Liver (tissue), 8 donors: ENCODE measurements at regions not wholly inside any gene's neighbourhood (a gene's known extent, or its start where the extent isn't known, plus 50 kb on each side); places are given as distances from the start of the nearest gene placed in this dataset.

Source experiments
- DNase-seq: peaks from one replicate; pipeline ENCODE4 v3.0.0-alpha.2; 2017; ENCODE audit warnings: low spot score
- H3K27ac ChIP-seq, 2 donors: one replicate each; pipeline ENCODE4 v1.7.0; 2013; ENCODE audit warnings: inconsistent platforms in 2 of 2, low read length in 2 of 2, control low read depth in 1 of 2, low read depth in 1 of 2, mild to moderate bottlenecking in 1 of 2
- H3K27me3 ChIP-seq, 4 donors: one replicate each; pipeline versions ENCODE4 v1.6.1 to v1.7.0; 2013; ENCODE audit warnings: low read length in 3 of 4, inconsistent platforms in 1 of 4, mild to moderate bottlenecking in 1 of 4, moderate library complexity in 1 of 4; ENCODE audit not compliant: control insufficient read depth in 4 of 4, insufficient read depth in 4 of 4
- H3K36me3 ChIP-seq, 4 donors: one replicate each; pipeline versions ENCODE4 v1.6.1 to v1.7.0; 2013; ENCODE audit warnings: low read length in 3 of 4, mild to moderate bottlenecking in 3 of 4, low read depth in 1 of 4, moderate library complexity in 1 of 4; ENCODE audit not compliant: control insufficient read depth in 4 of 4, insufficient read depth in 3 of 4
- H3K4me1 ChIP-seq, 4 donors: one replicate each; pipeline versions ENCODE4 v1.6.1 to v1.7.0; 2013; ENCODE audit warnings: low read length in 3 of 4, mild to moderate bottlenecking in 3 of 4, moderate library complexity in 1 of 4; ENCODE audit not compliant: control insufficient read depth in 4 of 4, insufficient read depth in 4 of 4
- H3K4me3 ChIP-seq, 3 donors: one replicate each; pipeline versions ENCODE4 v1.6.1 to v1.7.0; 2013; ENCODE audit warnings: low read length in 3 of 3, control low read depth in 1 of 3, low read depth in 1 of 3, mild to moderate bottlenecking in 1 of 3
- H3K9ac ChIP-seq, 2 donors: one replicate each; pipeline ENCODE4 v1.7.0; 2013; ENCODE audit warnings: low read length in 2 of 2, mild to moderate bottlenecking in 2 of 2, moderate library complexity in 2 of 2, control low read depth in 1 of 2, low read depth in 1 of 2
- H3K9me3 ChIP-seq, 4 donors: one replicate each; pipeline versions ENCODE4 v1.6.1 to v1.7.0; 2013; ENCODE audit warnings: low read length in 3 of 4; ENCODE audit not compliant: control insufficient read depth in 4 of 4
- EGR1 ChIP-seq, 2 donors: IDR thresholded peaks; 2 replicates each; pipeline ENCODE4 v1.6.1; 2016 to 2018; ENCODE audit warnings: antibody characterized with exemption in 2 of 2, low read depth in 2 of 2
- FOXA1 ChIP-seq: IDR thresholded peaks from 2 replicates; pipeline ENCODE4 v1.6.1; 2016; ENCODE audit warnings: antibody characterized with exemption
- FOXA2 ChIP-seq: IDR thresholded peaks from 2 replicates; pipeline ENCODE4 v1.6.1; 2016; ENCODE audit warnings: antibody characterized with exemption
- GABPA ChIP-seq, 2 donors: IDR thresholded peaks in 1 of 2; conservative IDR thresholded peaks in 1 of 2; 2 replicates each; pipeline ENCODE4 v1.6.1; 2016; ENCODE audit warnings: antibody characterized with exemption in 2 of 2, mild to moderate bottlenecking in 1 of 2, moderate library complexity in 1 of 2
- HNF4A ChIP-seq, 2 donors: conservative IDR thresholded peaks; 2 replicates each; pipeline ENCODE4 v1.6.1; 2016; ENCODE audit warnings: antibody characterized with exemption in 2 of 2, mild to moderate bottlenecking in 2 of 2
- HNF4G ChIP-seq: IDR thresholded peaks from 2 replicates; pipeline ENCODE4 v1.6.1; 2016; ENCODE audit warnings: antibody characterized with exemption
- JUND ChIP-seq, 2 donors: IDR thresholded peaks; 2 replicates each; pipeline ENCODE4 v1.6.1; 2016; ENCODE audit warnings: antibody characterized with exemption in 2 of 2
- NR2F2 ChIP-seq: IDR thresholded peaks from 2 replicates; pipeline ENCODE4 v1.6.1; 2016; ENCODE audit warnings: antibody characterized with exemption
- RAD21 ChIP-seq, 2 donors: IDR thresholded peaks; 2 replicates each; pipeline ENCODE4 v1.6.1; 2016; ENCODE audit warnings: antibody characterized with exemption in 2 of 2, mild to moderate bottlenecking in 2 of 2
- RXRA ChIP-seq, 2 donors: IDR thresholded peaks; 2 replicates each; pipeline ENCODE4 v1.6.1; 2017 to 2018; ENCODE audit warnings: antibody characterized with exemption in 2 of 2, mild to moderate bottlenecking in 1 of 2
- SP1 ChIP-seq: IDR thresholded peaks from 2 replicates; pipeline ENCODE4 v1.6.1; 2018; ENCODE audit warnings: antibody characterized with exemption, mild to moderate bottlenecking
- TAF1 ChIP-seq: conservative IDR thresholded peaks from 2 replicates; pipeline ENCODE4 v1.6.1; 2016; ENCODE audit warnings: antibody characterized with exemption, mild to moderate bottlenecking
- YY1 ChIP-seq: IDR thresholded peaks from 2 replicates; pipeline ENCODE4 v1.6.1; 2016; ENCODE audit warnings: antibody characterized with exemption, mild to moderate bottlenecking
- WGBS: extraction: QIAGEN DNeasy Blood & Tissue Kit; methylation state at CpG from one replicate; pipeline ENCODE4 v1.1.7; 2013; 5-methylcytosine and 5-hydroxymethylcytosine counted together
- TF ChIP-seq, protein P1 (sequence below): fragments of 150-350 bp; IDR thresholded peaks from 2 replicates; pipeline ENCODE4 v1.5.1; 2017; ENCODE audit warnings: improper control_type of control experiment, low read depth, low read length; ENCODE audit not compliant: missing input control
- TF ChIP-seq, protein P2 (sequence below): IDR thresholded peaks from 2 replicates; pipeline ENCODE4 v1.6.1; 2016; ENCODE audit warnings: antibody characterized with exemption
- TF ChIP-seq, protein P3 (sequence below): IDR thresholded peaks from 2 replicates; pipeline ENCODE4 v1.6.1; 2016; ENCODE audit warnings: antibody characterized with exemption
- TF ChIP-seq, protein P4 (sequence below): IDR thresholded peaks from 2 replicates; pipeline ENCODE4 v1.6.1; 2016; ENCODE audit warnings: antibody characterized with exemption, mild to moderate bottlenecking
- TF ChIP-seq, protein P5 (sequence below): IDR thresholded peaks from 2 replicates; pipeline ENCODE4 v1.6.1; 2016; ENCODE audit warnings: antibody characterized with exemption
- donor health status: healthy.
- donor health status: healthy.
- donor health status: healthy.
- donor health status: healthy.
- donor health status: healthy.

DNA sequence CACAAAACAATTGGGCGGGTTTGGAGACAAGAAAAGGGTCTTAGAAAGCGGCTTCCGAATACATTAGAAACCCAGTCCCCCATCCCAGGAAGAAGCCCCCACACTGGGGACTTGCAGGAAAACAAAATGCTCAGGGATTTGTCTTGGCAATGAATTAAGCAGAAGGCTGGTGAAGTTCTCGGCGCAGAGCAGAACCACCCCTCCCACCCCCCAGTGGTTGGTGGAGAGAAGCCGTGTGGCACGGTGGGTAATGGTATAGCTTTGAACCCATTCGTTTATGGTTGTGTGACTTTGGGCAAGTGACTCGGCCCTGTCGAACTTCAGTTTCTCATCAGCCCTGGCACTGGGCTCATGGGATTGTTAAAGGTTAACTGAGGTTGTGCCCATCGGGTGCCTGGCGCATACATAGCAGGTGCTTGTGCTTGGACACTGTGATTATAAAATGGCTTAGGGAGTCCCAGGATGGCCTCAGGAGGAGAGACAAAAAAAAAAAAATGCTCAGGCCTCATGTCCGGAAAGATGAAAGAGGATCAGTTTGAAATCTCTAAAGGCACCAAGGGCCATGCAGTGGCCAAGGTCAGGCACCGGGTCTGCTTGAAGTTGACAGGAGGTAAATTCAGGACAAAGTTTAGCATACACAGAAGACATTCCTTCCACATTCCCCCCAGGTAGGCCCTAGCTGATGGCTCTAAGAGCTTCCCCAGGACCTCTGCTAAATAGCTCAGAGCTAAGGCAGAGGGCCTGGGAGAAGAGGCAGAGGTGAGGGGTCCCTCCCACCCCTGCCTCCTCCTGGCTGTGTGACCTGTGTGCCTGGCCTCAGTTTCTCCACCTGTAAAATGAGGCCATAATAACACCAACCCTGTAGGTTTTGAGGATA, 120.1 kb upstream of the PTPN1 start:
- H3K27me3 ChIP-seq, result no peaks in the 10 kb centered on the region
- H3K36me3 ChIP-seq, result no peaks in the 10 kb centered on the region
- peak overlapping the region; percentile 85 to 88 for H3K27ac ChIP-seq
- no peak overlapping the region for H3K4me3 ChIP-seq
- 41% methylated on average over 14 of the region's 14 CpGs for WGBS
- DNase-seq, result no peak
- H3K9me3 ChIP-seq, result no peaks in the 10 kb centered on the region
- peak overlapping the region in 1 of 2 donors; percentile 34 for H3K9ac ChIP-seq
- TF ChIP-seq GABPA (IDR thresholded peaks at IDR 0.05 in 1 of 2, conservative IDR thresholded peaks at IDR 0.05 in 1 of 2), result no peak
- TF ChIP-seq, protein P1, sequence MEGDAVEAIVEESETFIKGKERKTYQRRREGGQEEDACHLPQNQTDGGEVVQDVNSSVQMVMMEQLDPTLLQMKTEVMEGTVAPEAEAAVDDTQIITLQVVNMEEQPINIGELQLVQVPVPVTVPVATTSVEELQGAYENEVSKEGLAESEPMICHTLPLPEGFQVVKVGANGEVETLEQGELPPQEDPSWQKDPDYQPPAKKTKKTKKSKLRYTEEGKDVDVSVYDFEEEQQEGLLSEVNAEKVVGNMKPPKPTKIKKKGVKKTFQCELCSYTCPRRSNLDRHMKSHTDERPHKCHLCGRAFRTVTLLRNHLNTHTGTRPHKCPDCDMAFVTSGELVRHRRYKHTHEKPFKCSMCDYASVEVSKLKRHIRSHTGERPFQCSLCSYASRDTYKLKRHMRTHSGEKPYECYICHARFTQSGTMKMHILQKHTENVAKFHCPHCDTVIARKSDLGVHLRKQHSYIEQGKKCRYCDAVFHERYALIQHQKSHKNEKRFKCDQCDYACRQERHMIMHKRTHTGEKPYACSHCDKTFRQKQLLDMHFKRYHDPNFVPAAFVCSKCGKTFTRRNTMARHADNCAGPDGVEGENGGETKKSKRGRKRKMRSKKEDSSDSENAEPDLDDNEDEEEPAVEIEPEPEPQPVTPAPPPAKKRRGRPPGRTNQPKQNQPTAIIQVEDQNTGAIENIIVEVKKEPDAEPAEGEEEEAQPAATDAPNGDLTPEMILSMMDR, result no peak
- TF ChIP-seq, protein P2, sequence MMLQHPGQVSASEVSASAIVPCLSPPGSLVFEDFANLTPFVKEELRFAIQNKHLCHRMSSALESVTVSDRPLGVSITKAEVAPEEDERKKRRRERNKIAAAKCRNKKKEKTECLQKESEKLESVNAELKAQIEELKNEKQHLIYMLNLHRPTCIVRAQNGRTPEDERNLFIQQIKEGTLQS, result no peak
- peak; percentile 81 to 82 for TF ChIP-seq RXRA (IDR thresholded peaks at IDR 0.05)
- peak; percentile 18 for TF ChIP-seq FOXA1
- TF ChIP-seq, protein P3, sequence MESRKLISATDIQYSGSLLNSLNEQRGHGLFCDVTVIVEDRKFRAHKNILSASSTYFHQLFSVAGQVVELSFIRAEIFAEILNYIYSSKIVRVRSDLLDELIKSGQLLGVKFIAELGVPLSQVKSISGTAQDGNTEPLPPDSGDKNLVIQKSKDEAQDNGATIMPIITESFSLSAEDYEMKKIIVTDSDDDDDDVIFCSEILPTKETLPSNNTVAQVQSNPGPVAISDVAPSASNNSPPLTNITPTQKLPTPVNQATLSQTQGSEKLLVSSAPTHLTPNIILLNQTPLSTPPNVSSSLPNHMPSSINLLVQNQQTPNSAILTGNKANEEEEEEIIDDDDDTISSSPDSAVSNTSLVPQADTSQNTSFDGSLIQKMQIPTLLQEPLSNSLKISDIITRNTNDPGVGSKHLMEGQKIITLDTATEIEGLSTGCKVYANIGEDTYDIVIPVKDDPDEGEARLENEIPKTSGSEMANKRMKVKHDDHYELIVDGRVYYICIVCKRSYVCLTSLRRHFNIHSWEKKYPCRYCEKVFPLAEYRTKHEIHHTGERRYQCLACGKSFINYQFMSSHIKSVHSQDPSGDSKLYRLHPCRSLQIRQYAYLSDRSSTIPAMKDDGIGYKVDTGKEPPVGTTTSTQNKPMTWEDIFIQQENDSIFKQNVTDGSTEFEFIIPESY, result no peak
- TF ChIP-seq EGR1 (IDR thresholded peaks at IDR 0.05; ENCODE audit: low read depth in 2 of 2), result peak in 1 of 2 donors; percentile 32
- TF ChIP-seq YY1, result peak; percentile 12
- TF ChIP-seq NR2F2, result no peak
- TF ChIP-seq FOXA2, result no peak
- TF ChIP-seq JUND (IDR thresholded peaks at IDR 0.05), result no peak
- peak; percentile 33 to 54 for TF ChIP-seq HNF4A (conservative IDR thresholded peaks at IDR 0.05)
- peak; percentile 6 for TF ChIP-seq HNF4G
- TF ChIP-seq, protein P4, sequence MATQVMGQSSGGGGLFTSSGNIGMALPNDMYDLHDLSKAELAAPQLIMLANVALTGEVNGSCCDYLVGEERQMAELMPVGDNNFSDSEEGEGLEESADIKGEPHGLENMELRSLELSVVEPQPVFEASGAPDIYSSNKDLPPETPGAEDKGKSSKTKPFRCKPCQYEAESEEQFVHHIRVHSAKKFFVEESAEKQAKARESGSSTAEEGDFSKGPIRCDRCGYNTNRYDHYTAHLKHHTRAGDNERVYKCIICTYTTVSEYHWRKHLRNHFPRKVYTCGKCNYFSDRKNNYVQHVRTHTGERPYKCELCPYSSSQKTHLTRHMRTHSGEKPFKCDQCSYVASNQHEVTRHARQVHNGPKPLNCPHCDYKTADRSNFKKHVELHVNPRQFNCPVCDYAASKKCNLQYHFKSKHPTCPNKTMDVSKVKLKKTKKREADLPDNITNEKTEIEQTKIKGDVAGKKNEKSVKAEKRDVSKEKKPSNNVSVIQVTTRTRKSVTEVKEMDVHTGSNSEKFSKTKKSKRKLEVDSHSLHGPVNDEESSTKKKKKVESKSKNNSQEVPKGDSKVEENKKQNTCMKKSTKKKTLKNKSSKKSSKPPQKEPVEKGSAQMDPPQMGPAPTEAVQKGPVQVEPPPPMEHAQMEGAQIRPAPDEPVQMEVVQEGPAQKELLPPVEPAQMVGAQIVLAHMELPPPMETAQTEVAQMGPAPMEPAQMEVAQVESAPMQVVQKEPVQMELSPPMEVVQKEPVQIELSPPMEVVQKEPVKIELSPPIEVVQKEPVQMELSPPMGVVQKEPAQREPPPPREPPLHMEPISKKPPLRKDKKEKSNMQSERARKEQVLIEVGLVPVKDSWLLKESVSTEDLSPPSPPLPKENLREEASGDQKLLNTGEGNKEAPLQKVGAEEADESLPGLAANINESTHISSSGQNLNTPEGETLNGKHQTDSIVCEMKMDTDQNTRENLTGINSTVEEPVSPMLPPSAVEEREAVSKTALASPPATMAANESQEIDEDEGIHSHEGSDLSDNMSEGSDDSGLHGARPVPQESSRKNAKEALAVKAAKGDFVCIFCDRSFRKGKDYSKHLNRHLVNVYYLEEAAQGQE, result no peak
- no peak for TF ChIP-seq RAD21 (IDR thresholded peaks at IDR 0.05)
- TF ChIP-seq, protein P5, sequence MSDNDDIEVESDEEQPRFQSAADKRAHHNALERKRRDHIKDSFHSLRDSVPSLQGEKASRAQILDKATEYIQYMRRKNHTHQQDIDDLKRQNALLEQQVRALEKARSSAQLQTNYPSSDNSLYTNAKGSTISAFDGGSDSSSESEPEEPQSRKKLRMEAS, result peak; percentile 46
- TF ChIP-seq SP1, result peak; percentile 47
- TF ChIP-seq TAF1, result no peak
- H3K4me1 ChIP-seq, result peaks cover 9 to 52% (median 37%) of the 10 kb centered on the region in 4 donors
